ENCODE measurements at regions not wholly inside any gene's neighbourhood (a gene's known extent, or its start where the extent isn't known, plus 50 kb on each side); places are given as distances from the start of the nearest gene placed in this dataset.

DNA sequence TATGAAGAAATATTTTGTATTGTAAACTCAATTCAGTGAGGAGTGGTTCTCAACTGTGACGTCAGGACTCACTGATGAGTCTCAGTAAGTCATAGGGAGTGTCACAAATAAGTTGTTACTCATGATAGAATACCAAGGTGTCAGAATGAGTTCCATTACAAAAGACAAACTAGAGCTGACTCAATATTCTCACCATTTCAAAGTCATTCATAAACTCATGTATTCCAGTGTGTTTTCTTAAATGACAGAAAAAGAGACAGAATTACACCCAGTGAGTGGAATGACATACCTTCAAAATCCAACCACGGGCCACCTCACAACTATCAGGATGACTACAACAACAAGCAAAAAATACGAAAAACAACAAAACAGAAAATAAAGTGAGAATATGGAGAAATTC lies 321.5 kb downstream of the ENC1 start:
- no peaks in the 10 kb centered on the region for H3K27me3 ChIP-seq (ENCODE audit: insufficient read depth, low read length)
- no peak overlapping the region for H3K4me3 ChIP-seq (ENCODE audit: low read length)
- H3K36me3 ChIP-seq (ENCODE audit: insufficient read depth, low read depth, low read length): no peaks in the 10 kb centered on the region
- H3K27ac ChIP-seq (ENCODE audit: low read length): no peak overlapping the region
- no peaks in the 10 kb centered on the region for H3K9me3 ChIP-seq (ENCODE audit: insufficient read depth, low read depth, low read length)
- H3K4me1 ChIP-seq (ENCODE audit: insufficient read depth, low read length): no peaks in the 10 kb centered on the region
- no peak overlapping the region for H3K9ac ChIP-seq (ENCODE audit: low read depth, low read length)

GRCh38 chr5:74316064-74316603 lies 324.4 kb downstream of the ENC1 start:
- Histone ChIP-seq H3K4me1 (ENCODE audit: insufficient read depth, low read length) (no peaks in the 10 kb centered on the region), H3K9ac (ENCODE audit: low read depth, low read length) (no peak overlapping the region), H3K27ac (ENCODE audit: low read length) (no peak overlapping the region), H3K36me3 (ENCODE audit: insufficient read depth, low read depth, low read length) (no peaks in the 10 kb centered on the region), H3K9me3 (ENCODE audit: insufficient read depth, low read depth, low read length) (no peaks in the 10 kb centered on the region), H3K27me3 (ENCODE audit: insufficient read depth, low read length) (no peaks in the 10 kb centered on the region), H3K4me3 (ENCODE audit: low read length) (no peak overlapping the region)

- Histone ChIP-seq H3K27ac (ENCODE audit: low read length) (no peak overlapping the region), H3K4me1 (ENCODE audit: insufficient read depth, low read length) (no peaks in the 10 kb centered on the region)
These were observed 325.6 kb downstream of the ENC1 start for GRCh38 chr5:74314906-74315305.

DNA sequence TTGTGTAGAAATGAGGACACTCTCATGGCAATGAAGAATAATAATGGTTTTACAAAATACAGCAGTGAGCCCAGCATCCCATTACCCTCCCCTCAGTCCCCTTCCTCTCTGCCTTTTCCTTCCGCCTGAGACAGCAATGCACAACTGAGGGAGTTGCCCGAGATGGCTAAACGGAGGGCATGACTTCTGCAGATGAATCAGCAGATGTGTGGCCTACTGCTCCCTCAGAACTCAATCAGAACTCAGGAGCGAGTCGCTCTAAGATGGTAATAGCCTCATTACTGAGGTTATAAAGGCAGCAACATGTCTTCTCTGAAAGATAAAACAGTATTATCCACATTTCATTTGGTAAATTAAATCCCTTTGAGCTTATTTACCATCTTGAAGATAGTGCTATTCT lies 326.6 kb downstream of the ENC1 start:
- Histone ChIP-seq H3K4me3 (ENCODE audit: low read length) (no peak overlapping the region), H3K9ac (ENCODE audit: low read depth, low read length) (no peak overlapping the region), H3K27ac (ENCODE audit: low read length) (no peak overlapping the region), H3K27me3 (ENCODE audit: insufficient read depth, low read length) (no peaks in the 10 kb centered on the region), H3K4me1 (ENCODE audit: insufficient read depth, low read length) (no peaks in the 10 kb centered on the region), H3K36me3 (ENCODE audit: insufficient read depth, low read depth, low read length) (no peaks in the 10 kb centered on the region), H3K9me3 (ENCODE audit: insufficient read depth, low read depth, low read length) (no peaks in the 10 kb centered on the region)

More at GRCh38 chr5:74314906-74315305, 325.6 kb downstream of the ENC1 start:
- Histone ChIP-seq H3K4me3 (ENCODE audit: low read length) (no peak overlapping the region), H3K27me3 (ENCODE audit: insufficient read depth, low read length) (no peaks in the 10 kb centered on the region), H3K9ac (ENCODE audit: low read depth, low read length) (no peak overlapping the region), H3K36me3 (ENCODE audit: insufficient read depth, low read depth, low read length) (no peaks in the 10 kb centered on the region), H3K9me3 (ENCODE audit: insufficient read depth, low read depth, low read length) (no peaks in the 10 kb centered on the region)

DNA sequence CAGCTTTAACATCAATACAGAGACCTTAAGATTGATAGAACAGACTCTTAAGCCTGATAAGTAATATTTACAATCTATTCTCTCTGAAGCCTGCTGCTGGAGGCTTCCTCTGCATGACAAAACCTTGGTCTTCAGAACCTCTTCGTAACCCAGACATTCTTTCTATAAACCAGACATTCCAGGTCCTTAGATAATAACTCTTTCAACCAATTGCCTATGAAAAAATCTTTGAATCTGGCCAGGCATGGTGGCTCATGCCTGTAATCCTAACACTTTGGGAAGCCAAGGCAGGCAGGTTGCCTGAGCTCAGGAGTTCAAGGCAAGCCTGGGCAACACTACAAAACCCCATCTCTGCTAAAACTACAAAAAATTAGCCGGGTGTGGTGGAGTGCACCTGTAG lies 327.8 kb downstream of the ENC1 start:
- H3K4me3 ChIP-seq (ENCODE audit: low read length): no peak overlapping the region
- no peak overlapping the region for H3K27ac ChIP-seq (ENCODE audit: low read length)
- no peaks in the 10 kb centered on the region for H3K27me3 ChIP-seq (ENCODE audit: insufficient read depth, low read length)
- no peaks in the 10 kb centered on the region for H3K9me3 ChIP-seq (ENCODE audit: insufficient read depth, low read depth, low read length)
- H3K4me1 ChIP-seq (ENCODE audit: insufficient read depth, low read length): no peaks in the 10 kb centered on the region
- no peaks in the 10 kb centered on the region for H3K36me3 ChIP-seq (ENCODE audit: insufficient read depth, low read depth, low read length)
- no peak overlapping the region for H3K9ac ChIP-seq (ENCODE audit: low read depth, low read length)

- Histone ChIP-seq H3K27ac (ENCODE audit: low read length) (no peak overlapping the region), H3K4me1 (ENCODE audit: insufficient read depth, low read length) (no peaks in the 10 kb centered on the region), H3K4me3 (ENCODE audit: low read length) (no peak overlapping the region), H3K36me3 (ENCODE audit: insufficient read depth, low read depth, low read length) (no peaks in the 10 kb centered on the region), H3K9me3 (ENCODE audit: insufficient read depth, low read depth, low read length) (no peaks in the 10 kb centered on the region), H3K9ac (ENCODE audit: low read depth, low read length) (no peak overlapping the region), H3K27me3 (ENCODE audit: insufficient read depth, low read length) (no peaks in the 10 kb centered on the region)
These were observed 328.6 kb downstream of the ENC1 start for GRCh38 chr5:74311961-74312360.

DNA sequence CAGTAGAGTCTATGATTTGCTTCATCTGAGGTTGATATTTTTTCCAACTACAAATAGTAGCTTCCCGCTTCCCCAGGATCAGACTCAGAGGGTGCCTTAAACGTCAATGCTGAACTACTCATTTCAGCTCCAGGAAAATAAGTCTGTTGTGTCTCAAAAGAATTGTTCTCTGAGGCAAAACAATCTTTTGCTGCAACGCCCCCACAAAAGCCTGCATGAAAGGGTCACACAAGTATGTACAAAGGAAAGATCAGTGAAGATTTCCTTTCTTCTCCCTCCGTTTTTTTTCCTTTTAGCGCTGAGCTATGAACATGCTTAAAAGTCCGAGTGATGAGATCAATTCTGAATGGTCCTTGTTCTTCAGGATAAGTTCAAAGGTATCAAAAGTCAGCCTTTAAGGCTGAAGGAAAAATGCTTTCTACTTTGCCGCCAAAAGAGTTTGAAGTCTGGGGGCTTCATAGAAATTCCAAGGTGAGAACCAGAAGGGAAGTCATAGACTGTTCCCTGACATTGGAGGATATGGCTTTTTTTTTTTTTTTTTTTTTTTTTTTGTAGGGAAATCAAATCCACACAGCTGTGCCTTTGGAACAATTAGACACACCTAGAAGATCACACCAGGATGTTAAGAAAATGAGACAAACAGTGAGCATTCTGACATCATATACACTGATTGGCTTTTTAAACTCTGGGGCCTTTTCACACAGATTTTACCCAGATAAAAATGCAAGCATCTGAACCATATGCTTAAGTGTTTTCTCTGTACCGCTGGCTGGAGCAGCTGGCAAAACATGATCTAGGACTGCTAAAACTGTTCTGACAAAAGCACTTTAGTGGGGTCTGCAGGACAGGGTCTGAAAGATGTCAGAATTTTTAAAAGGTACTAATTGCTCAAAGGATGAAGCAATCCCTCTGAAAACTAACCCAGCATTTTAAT lies 329.3 kb downstream of the ENC1 start:
- Histone ChIP-seq H3K27ac (ENCODE audit: low read length) (no peak overlapping the region), H3K9me3 (ENCODE audit: insufficient read depth, low read depth, low read length) (no peaks in the 10 kb centered on the region), H3K36me3 (ENCODE audit: insufficient read depth, low read depth, low read length) (no peaks in the 10 kb centered on the region), H3K9ac (ENCODE audit: low read depth, low read length) (no peak overlapping the region), H3K4me1 (ENCODE audit: insufficient read depth, low read length) (no peaks in the 10 kb centered on the region), H3K27me3 (ENCODE audit: insufficient read depth, low read length) (no peaks in the 10 kb centered on the region), H3K4me3 (ENCODE audit: low read length) (no peak overlapping the region)

GRCh38 chr5:74310386-74310785 lies 330.1 kb downstream of the ENC1 start:
- Histone ChIP-seq H3K36me3 (ENCODE audit: insufficient read depth, low read depth, low read length) (no peaks in the 10 kb centered on the region), H3K4me1 (ENCODE audit: insufficient read depth, low read length) (no peaks in the 10 kb centered on the region), H3K27me3 (ENCODE audit: insufficient read depth, low read length) (no peaks in the 10 kb centered on the region), H3K4me3 (ENCODE audit: low read length) (no peak overlapping the region), H3K27ac (ENCODE audit: low read length) (no peak overlapping the region), H3K9me3 (ENCODE audit: insufficient read depth, low read depth, low read length) (no peaks in the 10 kb centered on the region), H3K9ac (ENCODE audit: low read depth, low read length) (no peak overlapping the region)

- no peaks in the 10 kb centered on the region for H3K36me3 ChIP-seq (ENCODE audit: insufficient read depth, low read depth, low read length)
- no peak overlapping the region for H3K27ac ChIP-seq (ENCODE audit: low read length)
- no peaks in the 10 kb centered on the region for H3K27me3 ChIP-seq (ENCODE audit: insufficient read depth, low read length)
- no peaks in the 10 kb centered on the region for H3K9me3 ChIP-seq (ENCODE audit: insufficient read depth, low read depth, low read length)
- no peak overlapping the region for H3K9ac ChIP-seq (ENCODE audit: low read depth, low read length)
- H3K4me1 ChIP-seq (ENCODE audit: insufficient read depth, low read length): no peaks in the 10 kb centered on the region
- no peak overlapping the region for H3K4me3 ChIP-seq (ENCODE audit: low read length)
These were observed 331.5 kb downstream of the ENC1 start for GRCh38 chr5:74309050-74309449.

DNA sequence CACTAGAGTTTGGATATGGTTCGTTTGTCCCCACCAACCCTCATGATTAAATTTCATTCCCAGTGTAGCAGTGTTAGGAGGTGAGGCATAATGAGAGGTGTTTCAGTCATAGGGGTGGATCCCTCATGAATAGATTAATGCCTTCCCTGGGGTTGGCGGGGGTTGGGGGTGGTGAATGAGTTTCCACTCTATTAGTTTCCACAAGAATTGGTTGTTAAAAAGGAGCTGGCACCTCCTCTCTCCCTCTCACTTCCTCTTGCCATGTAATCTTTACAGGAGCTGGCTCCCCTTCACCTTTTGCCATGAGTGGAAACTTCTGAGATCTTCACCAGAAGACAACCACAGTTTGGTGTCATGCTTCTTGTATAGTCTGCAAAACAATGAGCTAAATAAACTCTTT lies 333.7 kb downstream of the ENC1 start:
- Histone ChIP-seq H3K27me3 (ENCODE audit: insufficient read depth, low read length) (no peaks in the 10 kb centered on the region), H3K4me1 (ENCODE audit: insufficient read depth, low read length) (no peaks in the 10 kb centered on the region), H3K9ac (ENCODE audit: low read depth, low read length) (no peak overlapping the region), H3K36me3 (ENCODE audit: insufficient read depth, low read depth, low read length) (no peaks in the 10 kb centered on the region), H3K27ac (ENCODE audit: low read length) (no peak overlapping the region), H3K9me3 (ENCODE audit: insufficient read depth, low read depth, low read length) (no peaks in the 10 kb centered on the region), H3K4me3 (ENCODE audit: low read length) (no peak overlapping the region)

DNA sequence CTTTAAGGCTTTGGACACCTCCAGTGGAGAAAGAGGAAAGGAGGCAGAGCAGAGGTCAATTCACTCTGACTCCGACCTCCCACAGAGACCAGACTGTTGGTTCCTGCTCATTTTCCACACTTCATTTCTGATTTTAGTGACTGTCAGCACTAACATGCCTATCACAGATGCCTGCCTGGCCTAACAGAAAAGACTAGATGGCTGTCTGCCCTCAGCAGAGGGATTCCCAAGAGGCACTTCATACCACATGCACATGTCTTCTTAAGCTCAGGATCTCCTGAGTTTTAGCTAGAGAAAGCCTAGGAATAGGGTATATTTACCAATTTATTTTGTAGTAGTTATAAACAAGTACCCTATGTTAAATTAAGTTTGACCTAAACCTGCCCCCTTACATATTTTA lies 336.0 kb downstream of the ENC1 start:
- H3K4me1 ChIP-seq (ENCODE audit: insufficient read depth, low read length): no peaks in the 10 kb centered on the region
- no peaks in the 10 kb centered on the region for H3K36me3 ChIP-seq (ENCODE audit: insufficient read depth, low read depth, low read length)
- H3K27me3 ChIP-seq (ENCODE audit: insufficient read depth, low read length): no peaks in the 10 kb centered on the region
- no peak overlapping the region for H3K4me3 ChIP-seq (ENCODE audit: low read length)
- H3K27ac ChIP-seq (ENCODE audit: low read length): no peak overlapping the region
- H3K9ac ChIP-seq (ENCODE audit: low read depth, low read length): no peak overlapping the region
- no peaks in the 10 kb centered on the region for H3K9me3 ChIP-seq (ENCODE audit: insufficient read depth, low read depth, low read length)

DNA sequence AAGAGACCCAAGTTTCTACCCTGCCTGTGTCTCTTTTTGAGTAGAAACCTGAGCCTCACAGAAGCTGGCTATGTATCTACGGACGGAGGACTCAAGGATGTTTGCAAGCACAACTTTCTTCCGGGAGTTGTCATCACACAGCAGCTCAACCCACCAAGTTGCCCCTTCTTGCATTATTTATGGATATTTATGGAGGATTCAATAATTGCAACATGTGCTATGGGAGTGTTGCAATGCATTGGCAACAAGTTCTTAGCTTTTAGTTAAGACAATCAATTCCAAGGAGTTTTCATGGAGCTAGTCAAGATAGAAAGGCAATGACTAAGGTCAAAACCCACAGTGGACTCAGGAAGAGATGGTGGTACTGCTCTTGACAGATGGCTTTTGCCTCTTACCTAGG lies 336.9 kb downstream of the ENC1 start:
- Histone ChIP-seq H3K27me3 (ENCODE audit: insufficient read depth, low read length) (no peaks in the 10 kb centered on the region), H3K9me3 (ENCODE audit: insufficient read depth, low read depth, low read length) (no peaks in the 10 kb centered on the region), H3K4me3 (ENCODE audit: low read length) (no peak overlapping the region), H3K4me1 (ENCODE audit: insufficient read depth, low read length) (no peaks in the 10 kb centered on the region; the same call in 1 of the 2 replicates), H3K27ac (ENCODE audit: low read length) (no peak overlapping the region), H3K36me3 (ENCODE audit: insufficient read depth, low read depth, low read length) (no peaks in the 10 kb centered on the region), H3K9ac (ENCODE audit: low read depth, low read length) (no peak overlapping the region)
